ENCODE measurements at regions not wholly inside any gene's neighbourhood (a gene's known extent, or its start where the extent isn't known, plus 50 kb on each side); places are given as distances from the start of the nearest gene placed in this dataset.

DNA sequence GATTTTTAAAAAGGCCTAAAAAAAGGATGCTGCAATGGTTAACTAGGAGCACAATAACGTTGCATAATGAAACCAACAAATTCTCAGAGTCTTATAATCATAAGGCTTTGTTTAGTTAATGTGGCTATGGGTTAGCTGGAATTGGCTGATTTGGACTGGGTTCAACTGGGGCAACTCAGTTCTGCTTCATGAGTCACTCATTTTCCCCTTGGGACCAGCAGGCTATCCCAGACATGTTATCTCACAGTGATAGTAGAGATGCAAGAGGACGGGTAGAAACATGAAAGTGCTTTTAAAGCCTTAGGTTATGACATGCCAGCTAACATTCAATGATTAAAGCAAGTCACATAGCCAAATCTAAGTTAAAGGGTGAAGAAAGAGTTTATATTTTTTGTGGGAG, 189.2 kb upstream of the GK2 start:
- TF ChIP-seq SMAD3 (CRISPR knock-in tag; IDR thresholded peaks at IDR 0.05; ENCODE audit: borderline replicate concordance), result no peak
- TF ChIP-seq ESRRA (CRISPR knock-in tag; IDR thresholded peaks at IDR 0.05; ENCODE audit: borderline replicate concordance), result no peak
- TF ChIP-seq E2F1 (CRISPR knock-in tag; IDR thresholded peaks at IDR 0.05), result no peak
- TF ChIP-seq, protein P1, sequence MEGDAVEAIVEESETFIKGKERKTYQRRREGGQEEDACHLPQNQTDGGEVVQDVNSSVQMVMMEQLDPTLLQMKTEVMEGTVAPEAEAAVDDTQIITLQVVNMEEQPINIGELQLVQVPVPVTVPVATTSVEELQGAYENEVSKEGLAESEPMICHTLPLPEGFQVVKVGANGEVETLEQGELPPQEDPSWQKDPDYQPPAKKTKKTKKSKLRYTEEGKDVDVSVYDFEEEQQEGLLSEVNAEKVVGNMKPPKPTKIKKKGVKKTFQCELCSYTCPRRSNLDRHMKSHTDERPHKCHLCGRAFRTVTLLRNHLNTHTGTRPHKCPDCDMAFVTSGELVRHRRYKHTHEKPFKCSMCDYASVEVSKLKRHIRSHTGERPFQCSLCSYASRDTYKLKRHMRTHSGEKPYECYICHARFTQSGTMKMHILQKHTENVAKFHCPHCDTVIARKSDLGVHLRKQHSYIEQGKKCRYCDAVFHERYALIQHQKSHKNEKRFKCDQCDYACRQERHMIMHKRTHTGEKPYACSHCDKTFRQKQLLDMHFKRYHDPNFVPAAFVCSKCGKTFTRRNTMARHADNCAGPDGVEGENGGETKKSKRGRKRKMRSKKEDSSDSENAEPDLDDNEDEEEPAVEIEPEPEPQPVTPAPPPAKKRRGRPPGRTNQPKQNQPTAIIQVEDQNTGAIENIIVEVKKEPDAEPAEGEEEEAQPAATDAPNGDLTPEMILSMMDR (IDR thresholded peaks at IDR 0.05), result no peak
